Testis (tissue), 2 donors: ENCODE measurements at regions not wholly inside any gene's neighbourhood (a gene's known extent, or its start where the extent isn't known, plus 50 kb on each side); places are given as distances from the start of the nearest gene placed in this dataset.
"Not testable (repeated sequence)": the region's sequence is repeated elsewhere in the genome, so short reads cannot be mapped to it uniquely, and the experiment has no call there.

Experiments used
- DNase-seq: peaks from one replicate; pipeline ENCODE4 v3.0.0-alpha.2; 2019
- H3K27ac ChIP-seq, 2 donors: fragments of 200-600 bp; sonication (generic); one replicate each; pipeline ENCODE4 v1.5.1; 2019
- H3K27me3 ChIP-seq: fragments of 200-600 bp; sonication (generic); one replicate; pipeline ENCODE4 v1.5.1; 2019
- H3K36me3 ChIP-seq: fragments of 200-600 bp; sonication (generic); one replicate; pipeline ENCODE4 v1.5.1; 2017; ENCODE audit warnings: low read depth; ENCODE audit errors: missing control alignments
- H3K4me1 ChIP-seq: fragments of 200-600 bp; sonication (generic); one replicate; pipeline ENCODE4 v1.5.1; 2019
- H3K4me3 ChIP-seq, 2 donors: fragments of 200-600 bp; sonication (generic); one replicate each; pipeline ENCODE4 v1.5.1; 2017 to 2019
- H3K9me3 ChIP-seq: fragments of 200-600 bp; sonication (generic); one replicate; pipeline ENCODE4 v1.5.1; 2017
- POLR2A ChIP-seq: fragments of 450-650 bp; IDR thresholded peaks from one replicate; pipeline ENCODE4 v1.6.1; 2017; ENCODE audit warnings: antibody characterized with exemption, mild to moderate bottlenecking, moderate library complexity
- WGBS, 2 donors: methylation state at CpG; one replicate each; pipeline ENCODE4 v1.1.5; 2018; 5-methylcytosine and 5-hydroxymethylcytosine counted together
- intact Hi-C: fragments of 100-400 bp; cut with DNase I; formaldehyde crosslinking; loops from one replicate; pipeline ENCODE4 v1.15.1; 2023; ENCODE audit warnings: low total_unique reads
- TF ChIP-seq, protein P1 (sequence below), 3 experiments: fragments of 450-650 bp in 2 of 3; fragments of 200-600 bp in 1 of 3; sonication (generic) in 1 of 3; IDR thresholded peaks; one replicate each; pipeline ENCODE4 v1.5.1; 2016 to 2019; ENCODE audit warnings: antibody characterized with exemption in 3 of 3, mild to moderate bottlenecking in 2 of 3, moderate library complexity in 1 of 3

DNA sequence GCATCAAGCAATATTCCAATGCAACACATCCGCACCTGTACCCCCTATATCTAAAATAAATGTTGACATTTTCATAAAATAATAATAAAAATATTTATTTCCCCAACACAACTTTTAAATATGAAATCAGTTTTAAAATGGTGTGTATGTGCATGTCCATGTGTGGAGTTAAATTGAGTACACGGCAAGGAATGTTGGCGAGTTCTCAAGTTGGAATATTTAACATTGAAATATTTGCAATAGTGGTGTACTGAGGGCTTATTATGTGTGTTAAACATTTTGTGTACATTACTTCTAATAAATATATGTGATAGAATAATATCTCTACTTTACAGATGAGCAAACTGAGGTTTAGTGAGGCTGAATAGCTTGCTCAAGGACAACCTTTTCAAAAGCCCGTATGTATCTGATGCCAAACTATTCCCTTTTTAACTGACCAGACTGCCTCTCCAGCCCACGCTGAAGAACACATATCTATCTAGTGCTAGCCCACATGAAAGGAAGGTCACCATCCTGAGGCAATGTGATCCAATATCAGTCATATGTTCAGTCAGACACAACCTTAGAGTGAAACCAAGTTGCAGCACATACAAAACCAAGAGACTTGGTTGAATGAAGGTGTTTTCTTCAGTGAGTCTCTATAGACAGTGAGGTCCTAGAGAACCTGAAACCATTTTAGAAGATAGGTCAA lies 192.2 kb upstream of the CDH11 start:
- intact Hi-C loops: no loop called here

GRCh38 chr16:65312795-65313194 lies 190.9 kb upstream of the CDH11 start:
- Histone ChIP-seq H3K4me1 (peaks cover 7% of the 10 kb centered on the region), H3K36me3 (no peaks in the 10 kb centered on the region), H3K27ac (no peak overlapping the region), H3K4me3 (no peak overlapping the region), H3K27me3 (no peaks in the 10 kb centered on the region), H3K9me3 (no peaks in the 10 kb centered on the region)
- WGBS, 2 donors: 86 to 90% methylated on average over 3 of the region's 3 CpGs
- intact Hi-C loops: no loop called here
- TF ChIP-seq POLR2A: no peak
- TF ChIP-seq, protein P1, sequence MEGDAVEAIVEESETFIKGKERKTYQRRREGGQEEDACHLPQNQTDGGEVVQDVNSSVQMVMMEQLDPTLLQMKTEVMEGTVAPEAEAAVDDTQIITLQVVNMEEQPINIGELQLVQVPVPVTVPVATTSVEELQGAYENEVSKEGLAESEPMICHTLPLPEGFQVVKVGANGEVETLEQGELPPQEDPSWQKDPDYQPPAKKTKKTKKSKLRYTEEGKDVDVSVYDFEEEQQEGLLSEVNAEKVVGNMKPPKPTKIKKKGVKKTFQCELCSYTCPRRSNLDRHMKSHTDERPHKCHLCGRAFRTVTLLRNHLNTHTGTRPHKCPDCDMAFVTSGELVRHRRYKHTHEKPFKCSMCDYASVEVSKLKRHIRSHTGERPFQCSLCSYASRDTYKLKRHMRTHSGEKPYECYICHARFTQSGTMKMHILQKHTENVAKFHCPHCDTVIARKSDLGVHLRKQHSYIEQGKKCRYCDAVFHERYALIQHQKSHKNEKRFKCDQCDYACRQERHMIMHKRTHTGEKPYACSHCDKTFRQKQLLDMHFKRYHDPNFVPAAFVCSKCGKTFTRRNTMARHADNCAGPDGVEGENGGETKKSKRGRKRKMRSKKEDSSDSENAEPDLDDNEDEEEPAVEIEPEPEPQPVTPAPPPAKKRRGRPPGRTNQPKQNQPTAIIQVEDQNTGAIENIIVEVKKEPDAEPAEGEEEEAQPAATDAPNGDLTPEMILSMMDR (IDR thresholded peaks at IDR 0.05): no peak
- no peak for DNase-seq

More for the DNA sequence above, 192.2 kb upstream of the CDH11 start:
- no peaks in the 10 kb centered on the region for H3K36me3 ChIP-seq
- no peaks in the 10 kb centered on the region for H3K27me3 ChIP-seq
- DNase-seq: no peak
- H3K4me3 ChIP-seq: no peak overlapping the region
- 70 to 79% methylated on average over 5 of the region's 5 CpGs for WGBS, 2 donors
- peaks cover 7% of the 10 kb centered on the region for H3K4me1 ChIP-seq
- TF ChIP-seq POLR2A: no peak
- TF ChIP-seq, protein P1 (IDR thresholded peaks at IDR 0.05): no peak
- no peak overlapping the region for H3K27ac ChIP-seq
- H3K9me3 ChIP-seq: no peaks in the 10 kb centered on the region

DNA sequence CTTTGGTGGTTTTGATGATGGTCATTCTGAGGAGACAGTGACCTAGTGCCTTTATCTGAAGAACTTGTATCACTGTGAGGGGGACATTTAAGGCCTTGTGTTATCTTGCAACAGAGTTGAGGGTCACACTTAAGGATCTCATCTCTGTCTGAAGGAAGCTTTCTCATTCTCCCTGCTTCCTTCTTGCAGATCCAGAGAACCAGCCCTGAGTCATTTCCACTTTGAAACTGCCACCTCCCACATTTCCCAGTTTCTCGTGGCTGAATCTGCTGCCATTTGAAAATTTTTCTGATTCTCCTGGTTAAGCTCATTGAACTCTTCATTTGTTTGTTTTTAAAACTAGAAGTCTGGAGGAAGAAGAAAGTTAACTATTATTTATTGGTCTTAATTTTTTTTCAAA lies 190.2 kb upstream of the CDH11 start:
- DNase-seq: no peak
- Histone ChIP-seq H3K27me3 (no peaks in the 10 kb centered on the region), H3K36me3 (no peaks in the 10 kb centered on the region), H3K27ac (no peak overlapping the region), H3K9me3 (no peaks in the 10 kb centered on the region), H3K4me1 (peaks cover 7% of the 10 kb centered on the region), H3K4me3 (no peak overlapping the region)
- WGBS, 2 donors: 38 to 50% methylated on average over 1 of the region's 1 CpG
- intact Hi-C loops: no loop called here
- TF ChIP-seq POLR2A: no peak
- TF ChIP-seq, protein P1 (IDR thresholded peaks at IDR 0.05): no peak

- H3K9me3 ChIP-seq, H3K27me3 ChIP-seq, intact Hi-C loops, DNase-seq, H3K27ac ChIP-seq, H3K36me3 ChIP-seq, H3K4me1 ChIP-seq, H3K4me3 ChIP-seq: not testable (repeated sequence)
- 77 to 96% methylated on average over 1 of the region's 1 CpG for WGBS, 2 donors
Observed at GRCh38 chr16:65310491-65310890, 188.6 kb upstream of the CDH11 start.

- Histone ChIP-seq H3K27me3 (no peaks in the 10 kb centered on the region), H3K4me1 (no peaks in the 10 kb centered on the region), H3K27ac (no peak overlapping the region), H3K9me3 (no peaks in the 10 kb centered on the region), H3K36me3 (no peaks in the 10 kb centered on the region), H3K4me3 (no peak overlapping the region)
- no peak for DNase-seq
- intact Hi-C loops: no loop called here
- no peak for TF ChIP-seq POLR2A
- TF ChIP-seq, protein P1 (IDR thresholded peaks at IDR 0.05): no peak
- 66 to 78% methylated on average over 4 of the region's 4 CpGs for WGBS, 2 donors
Observed at GRCh38 chr16:65309354-65309753, 187.5 kb upstream of the CDH11 start.
